ENCODE measurements at regions not wholly inside any gene's neighbourhood (a gene's known extent, or its start where the extent isn't known, plus 50 kb on each side); places are given as distances from the start of the nearest gene placed in this dataset.
"Not testable (repeated sequence)": the region's sequence is repeated elsewhere in the genome, so short reads cannot be mapped to it uniquely, and the experiment has no call there.

DNA sequence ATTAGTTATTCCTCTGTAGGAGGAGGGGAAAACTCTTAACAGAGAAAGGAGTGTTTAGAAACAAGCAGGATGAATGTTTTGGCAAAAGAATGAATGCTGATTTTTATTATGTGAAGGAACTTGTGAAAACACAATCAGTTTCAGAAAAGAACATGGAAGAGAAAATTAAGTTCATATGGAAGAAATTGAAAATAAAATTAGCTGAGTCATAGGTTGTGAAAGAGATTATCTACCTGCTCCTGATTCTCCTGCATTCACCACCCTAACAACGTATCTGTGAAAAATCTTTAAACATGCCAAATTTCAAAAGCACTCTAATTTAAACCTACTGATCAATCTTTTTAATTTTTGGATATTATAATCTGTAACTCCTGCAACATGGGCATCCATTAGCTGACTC, 227.3 kb upstream of the RSPO3 start:
- no peak for DNase-seq (ENCODE audit: low read depth in 2 of 3, low spot score in 1 of 3)

DNA sequence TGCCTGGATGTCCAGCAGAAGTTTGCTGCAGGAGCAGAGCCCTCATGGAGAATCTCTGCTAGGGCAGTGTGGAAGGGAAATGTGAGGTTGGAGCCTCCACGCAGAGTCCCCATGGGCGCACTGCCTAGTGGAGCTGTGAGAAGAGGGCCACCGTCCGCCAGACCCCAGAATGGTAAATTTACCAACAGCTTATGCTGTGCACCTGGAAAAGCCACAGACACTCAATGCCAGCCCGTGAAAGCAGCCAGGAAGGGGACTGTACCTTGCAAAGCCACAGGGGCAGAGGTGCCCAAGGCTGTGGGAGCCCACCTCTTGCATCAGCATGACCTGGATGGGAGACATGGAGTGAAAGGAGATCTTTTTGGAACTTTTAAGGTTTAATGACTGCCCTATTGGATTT, 225.6 kb upstream of the RSPO3 start:
- DNase-seq (ENCODE audit: low read depth in 2 of 3, low spot score in 1 of 3): not testable (repeated sequence)

DNA sequence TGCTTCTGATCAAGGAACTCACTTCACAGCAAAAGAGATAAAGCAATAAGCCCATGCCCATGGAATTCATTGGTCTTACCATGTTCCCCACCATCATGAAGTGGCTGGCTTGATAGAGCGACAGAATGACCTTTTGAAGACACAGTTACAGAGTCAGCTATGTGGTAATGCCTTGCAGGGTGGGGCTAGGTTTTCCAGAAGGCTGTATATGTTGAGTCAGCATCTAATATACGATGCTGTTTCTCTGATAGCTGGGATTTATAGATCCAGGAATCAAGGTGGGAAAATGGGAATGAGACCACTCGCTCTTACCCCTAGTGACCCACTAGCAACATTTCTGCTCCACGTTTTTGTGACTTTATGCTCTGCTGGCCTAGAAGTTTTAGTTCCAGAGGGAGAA, 220.7 kb upstream of the RSPO3 start:
- DNase-seq (ENCODE audit: low read depth in 2 of 3, low spot score in 1 of 3): no peak

DNA sequence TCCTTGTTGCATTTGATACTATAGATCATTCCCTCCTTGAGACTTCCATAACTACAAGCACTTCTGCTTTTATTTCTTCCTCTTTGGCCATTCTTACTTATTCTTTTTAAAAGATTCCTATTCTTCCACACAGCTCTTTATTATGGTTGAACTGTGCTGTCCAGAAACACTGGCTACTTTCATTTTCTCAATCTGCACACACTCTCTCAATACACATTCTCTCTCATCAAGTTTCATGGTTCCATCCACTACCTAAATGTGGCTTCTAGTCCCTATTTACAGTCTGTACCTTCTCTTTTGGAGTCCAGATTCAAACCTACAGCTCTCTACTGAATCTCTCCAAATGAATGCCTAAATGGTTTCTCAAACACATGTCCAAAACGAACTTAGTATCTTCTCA, 214.3 kb upstream of the RSPO3 start:
- DNase-seq (ENCODE audit: low read depth in 2 of 3, low spot score in 1 of 3): no peak

DNA sequence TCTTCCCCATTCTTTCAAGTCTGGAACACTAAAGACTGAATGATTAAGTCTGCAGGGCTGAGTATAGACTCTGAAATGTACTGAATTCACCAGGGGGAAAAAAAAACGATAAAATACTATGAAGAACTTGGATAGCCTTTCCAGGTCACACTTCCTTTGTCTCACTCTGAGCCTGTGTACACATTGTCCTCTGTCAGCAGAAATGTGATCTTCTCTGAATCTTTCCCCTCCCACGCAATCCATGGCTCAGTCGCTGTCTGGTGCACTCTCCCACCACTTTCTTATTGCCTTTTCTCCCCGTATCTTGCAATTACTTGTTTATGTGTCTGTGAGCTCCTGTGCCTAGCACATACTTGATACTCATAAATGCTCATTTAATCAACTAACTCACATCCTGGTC, 212.6 kb upstream of the RSPO3 start:
- DNase-seq (ENCODE audit: low read depth in 2 of 3, low spot score in 1 of 3): no peak

DNA sequence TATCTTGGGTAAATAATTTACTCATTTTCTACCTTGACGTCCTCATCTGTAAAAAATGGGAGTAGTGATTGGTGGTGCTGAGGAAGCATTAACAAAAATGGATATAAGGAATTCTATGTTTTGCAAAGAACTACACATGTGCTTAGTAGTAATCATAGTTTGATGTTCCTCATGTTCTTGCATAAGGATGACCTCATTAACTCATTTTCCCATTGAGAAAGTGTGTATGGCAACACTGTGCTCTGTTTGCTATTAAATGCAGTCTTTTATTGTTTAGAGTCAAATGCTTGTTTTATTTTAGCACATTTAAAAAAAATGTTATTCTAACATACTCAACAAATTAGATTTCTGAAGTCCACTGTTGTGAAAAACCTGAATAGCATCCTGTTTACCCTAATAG, 211.2 kb upstream of the RSPO3 start:
- DNase-seq (ENCODE audit: low read depth in 2 of 3, low spot score in 1 of 3): no peak

DNA sequence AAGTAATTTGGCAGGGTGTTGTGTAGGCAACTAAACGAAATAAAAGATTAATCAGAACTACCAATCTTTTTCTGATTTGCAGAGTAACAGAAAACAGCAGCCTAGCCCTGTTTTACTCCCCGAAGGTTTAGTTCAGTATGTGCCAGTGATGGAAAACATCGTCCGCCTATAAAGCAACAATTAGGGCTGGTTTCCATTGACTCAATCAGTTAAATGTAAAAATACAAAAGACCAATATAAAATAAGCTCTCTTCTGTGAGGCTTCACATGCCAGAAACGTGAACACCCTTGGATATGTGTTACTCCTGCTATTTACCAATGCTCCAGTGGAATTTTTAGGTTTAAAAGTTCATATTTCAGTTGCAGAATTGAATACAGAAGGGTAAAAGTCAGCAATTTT, 210.5 kb upstream of the RSPO3 start:
- DNase-seq (ENCODE audit: low read depth in 2 of 3, low spot score in 1 of 3): no peak

DNA sequence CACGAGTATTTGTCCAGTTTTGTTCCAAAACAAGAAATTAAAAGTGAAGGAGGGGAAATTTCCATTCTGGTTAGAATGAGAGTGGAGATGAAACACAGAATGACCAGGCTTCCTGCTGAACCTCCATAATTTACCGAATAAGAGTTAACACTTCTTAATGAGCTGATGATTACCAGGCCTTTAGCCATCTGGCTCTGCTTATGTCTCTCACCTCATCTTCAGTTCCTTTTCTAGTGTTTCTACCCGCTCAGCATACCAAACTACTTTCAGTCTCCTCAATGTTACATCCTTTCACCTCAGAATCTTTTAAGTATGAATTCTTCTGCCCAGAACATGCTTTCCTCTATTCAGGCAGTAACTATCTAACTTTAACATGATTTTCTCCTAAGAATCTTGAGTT, 209.0 kb upstream of the RSPO3 start:
- DNase-seq (ENCODE audit: low read depth in 2 of 3, low spot score in 1 of 3): no peak

DNA sequence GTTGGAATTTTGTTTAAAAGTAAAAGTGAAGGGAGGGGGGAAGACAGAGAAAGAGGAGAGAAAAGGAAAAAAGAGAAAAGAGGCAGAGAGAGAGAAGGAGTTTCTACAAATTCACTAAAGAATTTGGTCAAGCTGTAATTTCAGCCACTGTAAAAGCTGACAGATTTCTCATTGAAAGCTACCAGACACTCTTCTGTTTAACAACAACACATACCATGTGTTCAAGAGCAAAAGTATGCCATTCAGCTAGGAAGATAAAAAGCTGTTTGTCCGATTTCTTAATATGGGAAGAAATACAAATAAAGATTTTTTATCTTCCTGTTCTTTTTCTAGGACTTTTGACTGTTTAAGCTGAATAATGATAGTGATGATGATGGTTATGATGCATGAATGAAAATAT, 204.8 kb upstream of the RSPO3 start:
- no peak for DNase-seq (ENCODE audit: low read depth in 2 of 3, low spot score in 1 of 3)

DNA sequence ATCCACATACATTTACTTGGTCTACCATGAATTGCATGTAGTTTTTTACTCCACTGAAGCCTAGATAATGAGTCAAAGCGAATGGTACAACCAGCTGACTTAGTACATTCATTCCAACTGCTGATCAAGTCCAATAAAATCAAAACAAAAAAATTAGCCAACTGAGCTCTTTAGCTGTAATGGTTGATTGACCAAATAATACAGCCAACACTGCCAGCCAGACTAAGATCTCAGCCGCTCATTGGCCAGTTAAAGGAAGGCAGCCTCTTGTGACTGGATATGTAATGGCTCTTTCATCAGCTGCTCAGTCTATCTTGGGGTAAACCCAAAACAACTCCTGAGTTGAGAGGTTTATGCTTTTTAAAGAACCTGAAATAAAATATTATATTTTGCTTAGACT, 204.3 kb upstream of the RSPO3 start:
- DNase-seq (ENCODE audit: low read depth in 2 of 3, low spot score in 1 of 3): no peak

DNA sequence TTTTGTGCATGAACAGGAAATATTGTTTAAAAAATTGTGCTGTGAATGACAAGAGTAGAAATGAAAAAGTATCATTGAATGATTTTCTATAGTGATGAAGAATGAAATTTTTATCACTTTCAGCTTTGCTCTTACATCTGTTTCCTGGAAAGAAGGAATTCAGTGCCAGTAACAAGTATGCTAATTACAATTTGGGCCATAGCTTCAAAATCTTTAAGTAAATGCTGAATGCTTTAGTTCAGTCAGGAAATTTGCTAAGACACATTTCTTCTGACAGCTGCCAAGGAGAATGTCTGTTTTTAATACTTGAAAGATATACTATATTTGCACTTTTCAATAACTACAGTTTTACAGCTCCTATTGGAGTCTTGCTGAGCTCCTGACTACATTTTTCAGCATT, 203.7 kb upstream of the RSPO3 start:
- no peak for DNase-seq (ENCODE audit: low read depth in 2 of 3, low spot score in 1 of 3)

DNA sequence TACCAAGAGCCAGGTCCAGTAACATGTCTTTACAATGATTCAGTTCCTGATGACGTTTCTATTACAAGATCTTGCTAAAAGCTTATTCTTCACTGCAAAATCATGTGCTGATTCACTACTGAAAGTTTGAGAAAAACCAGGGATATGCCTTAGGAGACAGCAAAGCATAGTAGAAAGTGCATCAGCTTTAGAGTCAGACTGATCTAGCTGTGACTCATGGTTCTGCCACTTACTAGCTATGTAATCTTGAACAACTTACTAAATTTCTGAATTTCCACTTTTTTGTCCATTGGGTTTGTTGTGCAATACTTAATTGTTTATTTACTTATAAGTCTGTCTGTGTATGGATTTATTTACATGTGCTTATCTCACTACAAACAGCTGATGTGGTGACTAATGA, 198.5 kb upstream of the RSPO3 start:
- no peak for DNase-seq (ENCODE audit: low read depth in 2 of 3, low spot score in 1 of 3)

DNA sequence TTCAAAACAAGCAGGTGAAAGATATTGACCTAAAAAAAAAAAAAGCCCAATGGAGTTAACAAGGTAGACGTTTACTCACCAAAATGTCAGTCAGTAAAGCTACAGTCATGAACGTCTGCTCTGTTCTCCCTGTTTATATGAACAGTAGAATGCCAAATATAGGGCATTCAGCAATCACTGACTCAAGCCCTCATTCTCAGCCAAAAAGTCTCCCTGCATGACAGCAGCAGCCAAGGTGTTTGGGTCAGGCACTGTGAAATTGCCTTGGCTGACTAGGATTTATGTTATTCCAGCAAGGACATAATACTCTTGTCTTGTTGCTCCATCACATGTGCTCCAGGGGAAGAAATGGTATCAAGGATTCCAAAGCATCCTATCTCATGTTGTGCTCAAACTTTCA, 194.7 kb upstream of the RSPO3 start:
- DNase-seq (ENCODE audit: low read depth in 2 of 3, low spot score in 1 of 3): no peak

DNA sequence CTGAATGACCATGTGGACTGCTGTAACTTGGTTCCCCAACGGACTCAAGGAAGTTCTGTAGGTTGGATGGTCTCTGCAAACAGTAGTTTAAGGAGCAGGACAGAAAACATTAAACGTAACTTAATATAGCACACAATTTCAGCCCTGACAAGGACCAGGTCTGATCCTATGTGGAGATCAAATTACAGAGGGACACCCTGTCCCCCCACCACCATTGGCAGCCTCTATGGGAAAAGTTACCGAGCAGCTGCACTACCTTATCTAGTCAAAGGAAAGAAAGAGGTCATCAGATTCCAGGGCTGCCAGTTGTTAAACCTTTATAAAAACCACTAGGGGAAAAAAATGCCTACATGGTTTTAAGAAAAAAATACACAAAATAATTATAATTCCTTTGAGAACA, 191.5 kb upstream of the RSPO3 start:
- DNase-seq (ENCODE audit: low read depth in 2 of 3, low spot score in 1 of 3): no peak

DNA sequence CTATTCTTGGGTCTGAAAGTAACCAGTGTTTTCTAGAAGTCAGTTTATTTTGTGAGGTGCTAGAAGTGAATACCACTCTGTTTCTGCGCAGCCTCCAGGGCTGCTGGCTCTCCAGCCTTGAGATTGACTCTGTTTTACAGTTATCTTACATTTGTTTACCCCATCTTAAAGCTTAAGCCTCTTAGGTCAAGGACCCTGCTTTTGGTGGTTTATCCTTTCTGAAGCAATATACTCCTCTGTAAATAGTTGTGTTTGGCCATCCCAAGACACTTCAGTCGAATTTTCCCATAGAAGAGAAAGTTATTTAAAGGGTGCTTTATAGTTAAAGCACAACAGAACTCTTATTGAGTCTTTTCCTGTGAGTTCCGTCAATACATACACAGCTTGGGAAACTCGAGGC, 190.6 kb upstream of the RSPO3 start:
- DNase-seq (ENCODE audit: low read depth in 2 of 3, low spot score in 1 of 3): no peak

DNA sequence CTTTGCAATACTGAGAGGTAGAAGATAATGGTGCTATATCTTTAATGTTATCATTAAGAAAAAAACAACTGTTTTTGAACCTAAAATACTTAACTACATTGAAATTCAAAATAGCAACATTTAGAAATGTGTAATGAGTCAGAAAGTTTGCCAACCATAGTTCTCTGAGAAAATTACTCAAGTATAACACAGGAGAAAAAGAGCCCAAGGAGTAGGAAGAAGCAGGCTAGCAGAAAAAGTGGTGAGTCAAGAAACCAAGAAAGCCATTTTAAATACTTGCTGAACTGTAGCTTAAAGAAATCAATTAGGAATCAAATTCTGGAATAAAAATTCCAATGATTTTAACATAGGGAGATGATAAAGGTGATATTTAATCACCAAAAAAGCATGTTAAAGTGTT, 181.0 kb upstream of the RSPO3 start:
- DNase-seq (ENCODE audit: low read depth in 2 of 3, low spot score in 1 of 3): no peak

DNA sequence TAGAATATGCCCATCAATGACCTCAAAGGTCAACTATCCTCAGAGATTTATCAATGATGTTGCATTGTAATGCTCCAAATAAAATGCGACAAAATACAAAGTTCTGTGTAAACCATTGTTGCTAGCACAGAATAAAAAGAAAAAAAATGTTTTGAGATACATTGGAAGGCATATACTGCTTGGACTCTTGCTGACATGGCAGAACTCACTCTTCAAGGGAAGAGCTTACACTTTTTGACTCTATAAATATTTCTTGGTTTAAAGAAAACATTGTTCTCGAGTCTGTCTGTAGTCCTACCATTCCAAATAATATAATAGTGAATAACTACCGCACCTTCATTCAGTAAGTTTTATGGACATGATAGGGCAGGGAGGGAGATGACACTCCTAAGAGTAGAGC, 178.7 kb upstream of the RSPO3 start:
- DNase-seq (ENCODE audit: low read depth in 2 of 3, low spot score in 1 of 3): no peak

DNA sequence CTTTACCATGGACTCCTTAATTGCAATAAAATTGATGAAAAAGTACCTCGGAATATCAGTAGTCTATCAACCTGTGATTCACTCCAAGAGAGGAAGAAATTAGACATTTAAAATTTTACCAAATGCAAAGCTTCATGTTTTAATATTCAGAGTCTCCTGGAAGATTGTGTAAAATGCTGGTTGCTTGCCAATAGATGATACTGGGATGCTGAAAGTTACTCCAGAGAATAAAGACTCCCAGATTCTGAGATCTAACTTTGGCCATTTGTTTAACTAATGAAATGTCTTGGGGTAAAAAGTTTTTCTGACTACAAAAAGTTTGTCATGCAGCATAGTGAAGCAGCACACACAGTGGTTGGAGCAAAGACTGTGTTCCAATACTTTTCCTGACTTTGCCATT, 176.7 kb upstream of the RSPO3 start:
- no peak for DNase-seq (ENCODE audit: low read depth in 2 of 3, low spot score in 1 of 3)

DNA sequence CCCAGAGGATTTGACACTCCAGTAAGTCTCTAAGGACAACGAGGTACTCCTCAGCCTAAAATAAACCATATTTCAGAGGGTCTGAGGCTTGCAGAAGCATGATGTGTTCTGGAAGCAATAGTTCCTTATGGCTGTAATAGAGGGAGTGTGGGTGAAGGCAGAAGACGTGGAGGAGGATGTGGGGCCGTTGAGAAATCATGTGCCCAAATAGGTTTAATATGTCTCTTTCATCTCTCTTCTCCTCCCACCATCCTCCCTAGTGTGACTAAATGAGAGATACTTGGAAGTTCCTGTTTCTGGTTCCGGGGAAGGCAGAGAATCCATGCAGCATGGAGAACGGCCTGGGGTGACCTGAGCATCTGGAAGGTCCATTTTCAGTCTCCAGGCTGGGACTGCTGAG, 174.0 kb upstream of the RSPO3 start:
- no peak for DNase-seq (ENCODE audit: low read depth in 2 of 3, low spot score in 1 of 3)

DNA sequence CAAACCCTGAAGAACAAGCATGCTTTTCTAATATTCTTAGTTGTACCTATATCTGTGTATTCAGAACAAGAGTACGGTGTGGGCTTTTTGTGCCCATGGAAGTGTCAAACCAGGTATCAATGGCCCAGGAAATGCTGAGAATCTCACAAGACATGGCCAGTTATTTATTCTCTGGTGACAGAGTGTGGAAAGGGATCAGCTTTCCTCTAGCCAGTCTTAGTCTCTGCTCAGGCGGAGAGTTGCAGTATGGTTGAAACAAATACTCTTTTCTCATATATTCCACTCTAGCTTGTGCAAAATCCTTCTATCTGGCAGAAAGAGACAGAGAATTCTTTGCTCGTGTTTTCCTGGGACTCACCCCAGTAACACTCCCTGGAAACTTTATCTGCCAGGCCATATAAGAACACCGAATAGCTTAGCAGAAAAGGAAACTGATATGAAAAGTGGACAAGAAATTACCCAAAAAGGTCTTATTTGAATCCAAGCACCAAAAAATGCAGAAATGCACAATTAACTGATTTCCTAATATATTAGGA, 173.3 kb upstream of the RSPO3 start:
- DNase-seq (ENCODE audit: low read depth in 2 of 3, low spot score in 1 of 3): no peak

DNA sequence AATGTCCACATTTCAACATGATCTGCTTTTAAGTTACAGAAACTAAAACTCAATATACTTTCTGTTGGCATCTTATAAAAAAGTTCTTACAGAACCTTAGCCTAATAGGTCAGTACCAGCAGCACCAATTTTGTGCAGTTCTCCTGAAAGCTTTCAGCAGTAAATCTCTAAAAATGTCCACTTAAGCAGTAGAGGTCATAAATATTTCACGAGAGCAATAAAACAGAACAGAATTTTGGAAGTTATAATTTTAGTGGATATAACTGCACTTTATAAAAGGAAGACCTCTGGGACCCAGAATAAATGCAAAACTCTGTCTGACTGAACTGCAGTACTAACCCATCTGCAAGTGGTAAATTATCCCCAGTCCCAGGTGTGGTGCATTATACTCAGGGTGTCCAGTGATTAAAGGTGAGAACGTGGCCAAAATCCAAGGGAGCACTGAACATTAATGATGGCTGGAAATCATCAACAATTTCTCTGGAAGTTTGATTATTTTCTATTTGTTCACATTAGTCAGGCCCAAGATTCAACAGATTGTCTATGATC, 172.6 kb upstream of the RSPO3 start:
- no peak for DNase-seq (ENCODE audit: low read depth in 2 of 3, low spot score in 1 of 3)

DNA sequence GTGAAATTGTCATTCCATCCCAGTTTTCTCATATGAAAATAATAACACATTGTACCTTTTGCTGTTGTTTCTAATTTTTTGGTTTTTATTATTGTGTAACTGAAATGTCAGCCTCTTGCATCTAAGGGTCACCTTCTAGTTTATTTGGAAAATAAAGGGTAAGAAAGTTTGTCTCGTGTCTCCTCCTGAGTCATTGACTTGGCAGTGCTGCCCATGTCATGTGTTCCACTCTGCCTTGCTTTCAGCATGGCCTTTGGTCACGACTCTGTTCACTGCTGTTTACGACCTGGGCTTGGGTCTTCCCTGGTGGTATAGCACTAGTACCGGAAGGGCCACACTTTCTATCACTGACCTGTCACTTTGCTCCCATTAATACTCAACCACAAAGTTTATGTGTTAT, 171.4 kb upstream of the RSPO3 start:
- no peak for DNase-seq (ENCODE audit: low read depth in 2 of 3, low spot score in 1 of 3)

DNA sequence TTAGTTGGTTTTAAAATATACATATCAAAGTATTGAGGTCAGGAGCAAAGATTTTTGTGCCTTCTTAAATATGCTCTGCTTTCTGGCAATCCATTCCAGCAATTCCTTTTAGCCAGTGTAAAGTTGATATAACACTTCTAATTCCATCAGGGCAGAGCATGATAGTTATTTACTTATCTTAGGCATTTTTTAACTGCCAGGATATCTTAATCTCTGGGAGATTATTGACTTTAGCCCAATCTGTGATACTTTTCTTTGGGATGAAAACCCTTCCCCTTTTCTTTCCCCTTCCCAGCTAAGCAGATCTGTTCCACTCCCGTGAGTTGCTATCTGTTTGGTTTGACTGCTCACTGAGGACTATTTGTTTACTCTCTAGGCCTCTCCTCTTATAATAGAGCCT, 168.7 kb upstream of the RSPO3 start:
- DNase-seq (ENCODE audit: low read depth in 2 of 3, low spot score in 1 of 3): no peak

DNA sequence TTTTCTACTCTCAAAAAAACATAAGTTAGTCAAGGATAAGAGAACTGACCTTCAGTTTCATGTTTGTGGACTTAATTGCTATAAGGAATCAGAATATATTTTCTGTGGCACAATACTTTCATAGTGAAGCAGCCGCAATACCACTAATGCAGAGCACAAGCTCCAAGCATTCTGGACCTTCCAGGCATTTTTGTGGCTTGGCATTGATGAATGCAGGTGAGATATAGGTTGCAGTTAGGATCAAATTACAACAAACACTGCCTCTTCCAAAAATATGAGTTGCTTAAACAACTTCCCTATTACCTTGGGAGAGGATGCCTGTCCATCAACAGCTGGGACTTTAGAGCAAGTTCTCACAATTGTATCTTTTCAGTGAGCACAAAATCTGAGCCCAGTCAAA, 162.8 kb upstream of the RSPO3 start:
- DNase-seq (ENCODE audit: low read depth in 2 of 3, low spot score in 1 of 3): no peak

Measured in stimulated activated CD4-positive, alpha-beta T cell treated with anti-CD3 and anti-CD28 coated beads, Interleukin-12 subunit alpha, Interleukin-12 subunit beta, amount 100 ng/mL, for 48 hours (primary cell).